CD4-positive, alpha-beta T cell treated with Interleukin-21 for 1 hour (primary cell): ENCODE measurements at regions not wholly inside any gene's neighbourhood (a gene's known extent, or its start where the extent isn't known, plus 50 kb on each side); places are given as distances from the start of the nearest gene placed in this dataset.

Experiments used
- DNase-seq: peaks from one replicate; pipeline ENCODE4 v3.0.0-alpha.2; 2020

- no peak for DNase-seq
Observed at GRCh38 chr10:33441561-33441960, 107.1 kb upstream of the NRP1 start.

DNA sequence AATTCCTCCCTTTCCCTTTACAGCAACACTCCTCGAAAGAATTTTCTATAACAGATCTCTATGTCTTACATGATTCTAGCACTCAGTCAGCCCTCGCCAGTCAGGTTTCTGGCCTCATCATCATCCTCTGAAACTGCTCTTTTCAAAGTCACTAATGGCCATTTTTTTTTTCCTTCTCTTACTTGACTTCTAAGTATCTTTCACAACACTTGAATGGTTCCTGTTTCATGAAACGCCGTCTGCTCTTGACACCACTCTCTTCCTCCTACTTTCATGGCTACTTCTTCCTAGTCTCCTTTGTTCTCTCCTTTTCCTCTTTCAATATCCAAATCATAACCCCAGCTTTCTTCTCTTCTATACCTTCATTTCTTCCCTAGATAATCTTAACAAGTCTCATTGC, 100.5 kb upstream of the NRP1 start:
- DNase-seq, result no peak

GRCh38 chr10:33428682-33429081, 94.2 kb upstream of the NRP1 start:
- DNase-seq, result no peak

GRCh38 chr10:33423154-33423529, 88.7 kb upstream of the NRP1 start:
- DNase-seq, result no peak

DNA sequence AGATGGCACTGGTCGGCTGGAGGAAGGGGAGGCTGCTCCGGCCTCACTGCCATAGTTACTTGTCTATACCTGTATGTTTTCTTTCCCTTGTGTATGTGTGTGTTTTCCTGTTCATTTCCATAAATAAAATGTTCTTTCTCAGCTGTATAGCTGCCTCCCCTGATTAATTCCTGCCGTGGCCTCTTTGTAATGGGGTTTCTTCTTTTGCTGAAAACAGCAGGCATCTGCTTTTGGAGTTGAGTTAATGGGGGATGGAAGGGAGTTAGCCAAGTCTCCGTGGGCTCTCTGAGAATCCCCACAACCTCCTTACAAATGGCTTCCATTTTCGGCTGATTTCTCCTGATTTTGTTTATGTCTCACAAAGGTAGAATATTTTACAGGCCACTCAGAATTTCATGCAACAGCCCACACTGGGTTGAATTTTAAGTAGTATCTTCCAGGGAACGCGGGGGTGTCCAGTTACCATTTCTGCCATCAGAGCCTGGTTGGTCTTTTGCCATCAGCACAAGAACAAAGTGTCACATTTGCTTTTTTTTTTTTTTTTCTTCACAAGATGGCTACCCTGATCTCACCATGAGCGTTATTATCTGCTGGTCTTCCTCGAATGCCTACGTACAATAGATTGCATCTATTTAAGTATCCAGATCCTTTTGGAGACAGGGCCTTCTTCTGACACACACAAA, 88.1 kb upstream of the NRP1 start:
- DNase-seq, result no peak

DNA sequence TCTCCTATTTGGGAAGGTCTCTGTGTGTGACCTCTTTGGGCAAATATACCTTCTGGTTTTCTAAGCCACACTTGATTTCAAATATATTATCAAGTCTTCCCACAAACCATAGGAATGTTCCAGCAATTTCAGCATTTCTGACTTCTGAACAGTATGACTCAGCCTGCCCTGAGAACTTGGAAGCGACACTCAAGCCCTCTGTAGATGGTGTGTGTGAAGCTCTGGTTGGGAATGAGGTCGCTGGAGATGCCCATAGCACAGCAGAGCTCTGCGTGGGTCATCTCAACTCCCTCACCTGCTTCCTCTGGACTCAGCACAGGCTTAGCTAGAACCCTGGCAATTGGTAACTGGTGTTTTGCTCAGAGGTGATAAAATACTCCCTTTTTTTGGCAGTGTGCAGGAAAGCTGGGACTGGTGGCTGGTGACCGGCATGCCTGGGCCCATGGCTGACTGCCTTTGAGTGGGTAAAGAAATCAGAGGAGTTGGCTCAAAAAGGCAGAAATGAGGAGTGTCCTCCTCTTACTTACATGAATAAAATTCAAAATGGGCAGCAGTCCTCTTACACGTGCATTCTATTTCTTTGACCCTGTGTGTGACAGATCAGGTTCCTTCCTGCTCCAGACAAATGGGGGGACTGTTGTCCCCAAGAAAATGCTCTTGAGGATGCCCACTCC, 87.5 kb upstream of the NRP1 start:
- DNase-seq, result no peak

GRCh38 chr10:33419311-33419710, 84.8 kb upstream of the NRP1 start:
- no peak for DNase-seq

- DNase-seq, result no peak
Observed at GRCh38 chr10:33418301-33418700, 83.8 kb upstream of the NRP1 start.

GRCh38 chr10:33416691-33417090, 82.2 kb upstream of the NRP1 start:
- DNase-seq, result no peak

DNA sequence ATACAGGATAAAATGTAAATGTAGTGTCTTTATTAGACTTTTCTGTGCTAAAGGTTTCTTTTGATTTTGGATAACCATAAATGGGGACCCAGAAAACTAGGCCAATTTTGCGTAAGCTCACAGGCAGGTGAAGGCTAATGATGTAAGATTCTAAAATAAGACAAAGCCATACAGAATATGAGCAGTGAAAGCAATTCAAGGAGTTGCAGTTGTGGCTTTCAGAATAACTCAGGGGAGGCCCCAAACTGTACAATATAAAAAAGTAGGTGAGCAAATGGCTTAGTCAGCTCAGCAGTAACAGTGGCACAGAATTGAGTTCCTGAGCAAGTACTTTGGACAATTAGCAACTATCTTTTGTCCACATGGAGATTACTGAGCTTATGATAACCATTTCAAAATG, 81.7 kb upstream of the NRP1 start:
- DNase-seq, result no peak

GRCh38 chr10:33414841-33415240, 80.4 kb upstream of the NRP1 start:
- DNase-seq, result no peak

- no peak for DNase-seq
Observed at GRCh38 chr10:33412653-33413361, 78.3 kb upstream of the NRP1 start.

GRCh38 chr10:33412241-33412640, 77.8 kb upstream of the NRP1 start:
- DNase-seq, result no peak

DNA sequence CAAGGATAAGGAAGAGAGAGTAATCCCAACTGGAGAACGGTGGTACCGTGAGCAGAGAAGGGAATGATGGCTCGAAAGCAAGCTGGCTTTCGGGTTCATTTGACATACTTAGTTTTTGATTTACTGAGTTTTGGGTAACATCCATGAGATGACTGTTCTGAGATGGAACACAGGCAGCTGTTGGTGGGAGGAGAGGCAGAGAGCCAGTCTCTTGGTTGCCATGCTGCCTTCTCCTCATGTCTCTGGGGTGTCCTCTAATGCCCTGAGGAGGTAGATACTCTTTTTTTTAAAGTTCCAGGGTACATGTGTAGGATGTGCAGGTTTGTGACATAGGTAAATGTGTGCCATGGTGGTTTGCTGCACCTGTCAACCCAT, 76.4 kb upstream of the NRP1 start:
- no peak for DNase-seq

GRCh38 chr10:33410096-33410859, 75.8 kb upstream of the NRP1 start:
- no peak for DNase-seq

GRCh38 chr10:33406596-33406995, 72.1 kb upstream of the NRP1 start:
- DNase-seq, result no peak

DNA sequence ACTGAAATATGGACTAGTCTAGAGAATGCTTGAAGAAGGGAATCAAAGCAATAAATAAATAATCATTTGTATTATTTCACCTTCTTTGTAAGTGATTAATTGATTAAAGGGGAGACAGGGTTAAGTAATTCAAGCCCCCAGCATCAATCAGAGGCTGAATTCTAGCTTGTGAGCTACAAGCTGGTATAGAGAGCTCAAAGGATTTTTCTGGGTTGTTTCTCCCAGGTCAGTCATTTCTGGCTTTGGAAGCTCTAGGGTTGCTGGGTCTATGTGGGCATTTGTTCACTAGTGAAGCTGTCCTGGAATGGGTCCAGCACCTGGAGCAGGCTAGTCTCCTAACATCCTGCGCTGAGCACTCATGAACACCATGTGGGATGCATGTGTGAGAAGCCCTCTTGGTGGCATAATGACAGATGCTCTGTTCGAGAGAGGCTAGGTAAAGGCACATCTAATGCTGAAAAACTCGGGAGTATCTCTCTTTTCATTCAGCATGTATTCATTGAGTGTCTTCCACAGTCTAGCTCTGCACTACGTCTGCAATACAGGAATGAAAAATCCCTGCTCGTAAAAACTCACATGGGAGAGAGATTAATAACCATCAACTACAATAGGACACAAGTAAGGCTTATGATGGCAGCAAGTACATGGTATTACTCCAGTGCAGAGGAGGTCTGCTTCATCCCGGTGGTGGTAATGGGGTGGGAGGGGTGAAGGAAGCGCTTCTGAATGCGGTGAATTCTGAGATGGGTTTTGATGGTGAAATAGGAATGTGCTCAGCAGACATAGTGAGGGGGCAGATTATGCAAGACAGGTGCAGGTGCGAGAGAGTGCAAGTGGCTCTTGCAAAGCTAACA, 68.0 kb upstream of the NRP1 start:
- no peak for DNase-seq

DNA sequence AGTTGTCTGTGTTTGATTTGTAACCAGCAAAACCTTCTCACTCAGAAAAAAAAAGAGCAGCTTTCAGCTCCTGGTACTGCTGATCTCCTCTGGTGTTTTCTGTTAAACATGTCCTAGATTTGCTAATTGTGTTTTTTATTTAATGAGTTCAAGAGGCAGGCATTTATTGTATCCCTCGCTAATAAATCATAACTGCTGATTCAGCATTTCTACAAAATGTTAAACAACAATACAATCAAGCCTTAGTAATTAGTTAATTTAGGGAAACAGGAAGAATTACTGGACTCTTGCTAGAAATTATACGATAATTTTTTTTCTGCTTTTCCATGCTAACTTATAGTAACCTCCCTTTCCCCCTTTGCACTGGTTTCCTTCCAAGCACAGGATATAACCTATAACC, 66.8 kb upstream of the NRP1 start:
- DNase-seq, result no peak

DNA sequence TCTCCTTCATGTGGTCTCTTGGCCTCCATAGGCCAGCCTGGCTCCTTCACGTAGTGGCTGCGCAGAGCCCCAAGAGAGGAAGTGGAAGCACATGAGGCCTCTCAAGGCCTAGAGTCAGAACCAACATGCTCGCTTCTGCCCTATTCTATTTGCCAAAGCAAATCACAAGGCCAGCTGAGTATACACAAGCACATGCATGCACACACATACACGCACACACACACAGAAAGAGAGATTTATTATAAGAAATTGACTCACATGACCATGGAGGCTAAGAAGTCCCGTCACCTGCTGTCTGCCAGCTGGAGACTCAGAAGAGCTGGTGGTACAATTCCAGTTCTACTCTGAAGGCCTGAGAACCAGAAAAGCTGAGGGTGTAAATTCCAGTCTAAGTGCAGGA, 64.3 kb upstream of the NRP1 start:
- DNase-seq, result no peak

- DNase-seq, result no peak
Observed at GRCh38 chr10:33396938-33397337, 62.5 kb upstream of the NRP1 start.

GRCh38 chr10:33396279-33396678, 61.8 kb upstream of the NRP1 start:
- DNase-seq, result no peak

GRCh38 chr10:33395201-33395600, 60.7 kb upstream of the NRP1 start:
- DNase-seq, result no peak

- DNase-seq, result no peak
Observed at GRCh38 chr10:33392706-33393105, 58.2 kb upstream of the NRP1 start.
